GM12892 (cell line): ENCODE measurements at regions not wholly inside any gene's neighbourhood (a gene's known extent, or its start where the extent isn't known, plus 50 kb on each side); places are given as distances from the start of the nearest gene placed in this dataset.

Experiments
- POLR2A ChIP-seq: IDR thresholded peaks from 2 replicates; pipeline ENCODE4 v1.6.1; 2011; ENCODE audit warnings: low read depth, low read length, control low read depth
- POLR2AphosphoS5 ChIP-seq: IDR thresholded peaks from 2 replicates; pipeline ENCODE4 v1.6.1; 2011; ENCODE audit warnings: low read depth, low read length, control low read depth

- TF ChIP-seq POLR2AphosphoS5 (no peak), POLR2A (no peak)
Observed at GRCh38 chr5:29307478-29307877, 1886.0 kb upstream of the CDH6 start.
